HG03571 (cell line): ENCODE measurements at regions not wholly inside any gene's neighbourhood (a gene's known extent, or its start where the extent isn't known, plus 50 kb on each side); places are given as distances from the start of the nearest gene placed in this dataset.
"Not testable (repeated sequence)": the region's sequence is repeated elsewhere in the genome, so short reads cannot be mapped to it uniquely, and the experiment has no call there.

Source experiments
- ATAC-seq: cut with Tn5 transposase; IDR thresholded peaks from one replicate; pipeline ENCODE4 v1.9.1; 2021; ENCODE audit not compliant: unreplicated experiment

DNA sequence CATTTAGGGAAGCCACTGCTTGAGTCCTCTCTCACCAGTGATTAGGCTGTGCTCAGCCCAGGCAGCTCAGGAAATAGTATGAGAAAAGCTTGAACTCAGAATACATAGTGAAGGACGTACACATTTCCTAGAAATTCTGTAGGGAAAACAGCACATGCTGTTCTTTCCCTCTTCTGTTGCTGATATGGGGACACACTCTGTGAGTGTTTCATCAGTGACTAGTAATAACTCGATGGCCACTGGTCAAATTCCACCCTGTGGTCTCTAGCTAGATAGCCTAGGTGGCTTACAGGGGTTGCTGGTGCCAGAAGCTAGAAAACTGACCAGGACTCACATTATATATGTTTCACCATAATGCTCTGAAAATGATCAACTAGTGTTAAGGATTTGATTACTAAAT is 259.8 kb upstream of the SOX4 start:
- ATAC-seq, result no peak

DNA sequence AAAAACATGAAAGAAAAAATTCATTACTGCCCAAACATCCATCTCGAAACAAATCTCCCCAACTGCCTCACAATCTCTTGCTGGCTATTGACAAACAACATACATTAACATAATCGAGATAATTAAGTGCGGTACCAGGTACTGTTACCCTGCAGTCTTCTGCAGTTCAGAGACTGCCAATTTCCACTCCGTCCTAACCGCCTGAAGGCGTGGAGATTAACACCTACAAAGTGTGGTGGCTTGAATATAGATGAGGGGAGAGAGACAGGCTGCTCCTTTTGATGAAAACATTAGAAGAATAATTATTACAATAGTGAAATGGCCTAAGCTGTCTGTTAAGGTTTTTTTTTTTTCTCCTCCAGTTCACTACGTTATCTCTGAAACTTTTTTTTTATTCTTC is 258.9 kb upstream of the SOX4 start:
- no peak for ATAC-seq

DNA sequence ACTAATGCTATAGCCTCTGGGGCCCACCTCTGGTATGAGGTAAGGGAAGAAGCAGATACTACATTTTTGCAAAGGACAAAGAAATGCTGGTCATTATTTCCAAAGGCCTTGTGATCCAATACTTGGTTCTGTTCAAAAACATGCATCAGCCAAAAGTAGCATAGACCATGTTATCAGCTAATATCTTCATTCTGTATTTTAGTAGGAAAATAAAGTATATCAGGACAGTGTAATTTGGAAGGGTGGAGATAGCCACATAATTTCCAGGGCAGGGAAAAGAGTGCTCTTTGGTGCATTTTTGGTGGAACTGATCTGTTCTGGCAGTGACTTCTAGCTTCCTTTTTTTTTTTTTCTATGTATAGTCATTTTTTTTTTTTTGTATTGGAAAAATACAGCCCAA is 258.0 kb upstream of the SOX4 start:
- ATAC-seq, result no peak

DNA sequence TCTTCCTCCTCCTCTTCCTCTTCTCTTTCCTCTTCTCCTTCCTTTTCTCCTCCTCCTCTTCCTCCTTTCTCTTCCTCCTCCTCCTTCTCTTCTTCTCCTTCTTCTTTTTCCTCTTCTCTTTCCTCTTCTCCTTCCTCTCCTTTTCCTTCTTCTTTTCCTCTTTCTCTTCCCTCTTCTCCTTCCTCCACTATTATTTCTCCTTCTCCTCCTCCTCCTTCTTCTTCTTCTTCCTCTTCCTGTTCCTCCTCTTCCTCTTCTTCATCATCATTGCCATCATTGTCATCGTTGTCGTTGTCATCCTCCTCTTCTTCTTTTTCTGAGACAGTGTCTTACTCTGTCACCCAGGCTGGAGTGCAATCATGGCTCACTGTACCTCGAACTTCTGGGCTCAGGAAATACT is 256.3 kb upstream of the SOX4 start:
- ATAC-seq, result no peak

DNA sequence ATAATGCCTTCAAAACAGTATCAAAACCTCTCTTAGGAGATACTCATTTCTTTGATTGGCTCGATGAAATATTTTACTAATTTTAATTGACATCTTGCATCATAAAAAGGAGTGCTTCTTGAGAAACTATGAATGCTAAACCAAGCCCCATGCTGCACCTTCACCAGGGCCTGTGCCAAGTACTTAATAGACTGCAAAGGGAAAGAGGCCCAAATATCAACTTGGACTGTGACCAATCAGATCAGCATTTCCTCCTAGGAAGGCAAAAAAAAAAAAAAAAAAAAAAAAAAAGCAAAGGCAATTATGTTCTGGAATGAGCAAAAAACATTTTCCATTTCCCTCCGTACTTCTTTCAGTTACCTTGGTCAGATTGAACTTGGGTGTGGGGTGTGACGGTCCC is 253.0 kb upstream of the SOX4 start:
- ATAC-seq, result no peak

DNA sequence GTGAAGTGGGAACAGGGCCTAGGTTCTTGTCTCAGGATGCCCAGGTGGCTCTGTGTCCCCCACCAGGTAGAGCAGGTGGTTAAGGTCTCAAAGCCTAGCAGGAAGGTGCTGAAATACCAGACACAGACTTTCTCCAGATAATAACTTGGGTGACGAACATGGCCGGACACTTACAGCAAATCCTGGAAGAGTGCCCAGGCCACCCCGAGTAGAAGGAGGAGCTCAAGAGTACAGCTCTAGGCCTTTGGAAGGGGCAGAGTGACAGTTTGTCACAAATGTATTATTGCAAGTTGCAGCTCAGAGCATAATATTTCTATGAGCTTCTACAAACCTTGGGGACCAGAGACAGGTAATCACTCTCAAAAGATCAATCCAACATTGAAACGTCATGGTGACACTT is 251.6 kb upstream of the SOX4 start:
- ATAC-seq, result no peak

DNA sequence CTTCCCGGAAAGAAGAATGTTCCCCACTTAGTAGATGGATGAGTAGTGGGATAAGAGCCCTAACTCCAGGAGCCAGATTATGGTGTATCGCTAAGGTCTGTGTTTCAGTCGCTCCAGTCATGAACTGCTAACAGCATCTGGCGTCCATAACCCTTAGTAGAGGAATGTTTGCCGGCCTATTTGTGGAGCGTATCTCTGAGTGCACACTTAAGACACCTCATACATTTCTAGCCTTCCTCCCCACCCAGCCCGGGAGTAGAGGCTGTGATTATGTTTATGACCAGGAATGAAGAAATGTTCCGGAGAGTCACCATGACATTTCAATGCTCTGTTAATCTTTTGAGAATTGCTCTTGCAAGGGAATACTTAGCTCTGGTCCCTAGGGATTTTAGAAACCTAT is 251.1 kb upstream of the SOX4 start:
- ATAC-seq, result no peak

DNA sequence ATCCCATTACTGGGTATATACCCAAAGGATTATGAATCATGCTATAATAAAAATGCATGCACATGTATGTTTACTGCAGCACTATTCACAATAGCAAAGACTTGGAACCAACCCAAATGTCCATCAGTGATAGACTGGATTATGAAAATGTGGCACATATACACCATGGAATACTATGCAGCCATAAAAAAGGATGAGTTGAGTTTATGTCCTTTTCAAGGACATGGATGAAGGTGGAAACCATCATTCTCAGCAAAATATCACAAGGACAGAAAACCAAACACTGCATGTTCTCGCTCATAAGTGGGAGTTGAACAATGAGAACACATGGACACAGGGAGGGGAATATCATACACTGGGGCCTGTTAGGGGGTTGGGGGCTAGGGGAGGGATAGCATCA is 247.8 kb upstream of the SOX4 start:
- ATAC-seq, result not testable (repeated sequence)

DNA sequence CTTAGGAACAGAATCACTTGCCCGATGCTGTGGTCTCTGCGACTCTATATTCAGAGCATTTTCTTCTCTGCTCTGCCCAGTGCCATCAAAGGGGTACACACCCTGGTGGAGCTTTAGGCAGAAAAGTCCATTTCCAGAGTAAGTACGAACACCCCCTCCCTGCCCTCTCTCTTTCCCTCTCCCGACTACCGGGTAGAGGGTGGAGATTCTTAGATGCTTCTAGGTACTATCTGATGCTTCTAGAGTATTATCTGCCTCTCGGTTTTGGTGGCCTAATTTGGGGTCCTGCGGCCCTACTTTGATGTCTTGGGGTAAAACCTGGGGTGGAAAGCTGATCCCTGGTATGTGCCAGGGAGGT is 245.4 kb upstream of the SOX4 start:
- ATAC-seq, result no peak

DNA sequence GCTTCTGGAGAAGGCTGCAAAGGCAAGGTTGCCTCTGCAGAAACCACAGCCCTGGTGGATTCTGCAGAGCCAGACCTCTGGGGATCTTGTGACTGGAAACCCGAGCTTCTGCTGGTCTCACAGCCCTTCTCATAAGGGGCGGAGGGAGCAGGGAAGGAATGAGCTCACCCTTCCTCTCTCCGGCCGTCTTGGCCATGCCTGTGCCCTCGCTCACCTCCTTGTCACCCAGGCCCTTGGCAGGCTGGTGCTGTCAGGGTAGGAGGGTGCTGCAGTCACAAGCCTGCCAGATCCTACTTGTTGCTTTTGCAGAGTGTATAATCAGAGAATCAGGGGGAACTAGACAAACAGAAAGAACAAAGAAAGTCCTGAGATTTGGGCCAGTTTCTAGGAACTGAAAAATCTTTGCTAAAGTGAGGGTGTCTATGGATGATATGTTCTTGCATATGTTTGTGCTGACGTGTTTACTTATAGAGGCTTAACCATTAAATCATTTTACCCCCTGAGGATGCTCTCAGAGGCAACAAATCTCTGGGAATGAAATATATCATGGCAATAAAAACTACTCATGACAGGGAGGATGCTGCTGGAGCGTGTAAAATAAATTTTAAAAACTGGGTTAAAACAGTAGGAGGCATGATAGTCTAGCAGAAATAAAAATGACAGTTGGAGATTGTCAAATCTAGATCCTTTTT is 244.9 kb upstream of the SOX4 start:
- no peak for ATAC-seq

DNA sequence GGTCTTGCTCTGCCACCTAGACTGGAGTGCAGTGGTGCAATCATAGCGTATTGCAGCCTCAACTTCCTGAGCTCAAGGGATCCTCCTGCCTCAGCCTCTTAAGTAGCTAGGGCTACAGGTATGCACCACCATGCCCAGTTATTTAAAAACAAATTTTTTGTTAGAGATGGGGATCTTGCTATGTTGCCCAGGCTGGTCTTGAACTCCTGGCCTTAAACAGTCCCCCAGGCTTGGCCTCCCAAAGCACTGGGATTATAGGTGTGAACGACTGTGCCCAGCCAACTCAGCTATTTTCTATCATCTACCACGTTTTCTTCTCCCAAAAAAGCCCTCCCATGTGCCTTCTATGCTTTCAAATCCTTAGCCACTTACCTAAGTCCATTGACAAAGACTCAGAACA is 243.7 kb upstream of the SOX4 start:
- ATAC-seq, result no peak

DNA sequence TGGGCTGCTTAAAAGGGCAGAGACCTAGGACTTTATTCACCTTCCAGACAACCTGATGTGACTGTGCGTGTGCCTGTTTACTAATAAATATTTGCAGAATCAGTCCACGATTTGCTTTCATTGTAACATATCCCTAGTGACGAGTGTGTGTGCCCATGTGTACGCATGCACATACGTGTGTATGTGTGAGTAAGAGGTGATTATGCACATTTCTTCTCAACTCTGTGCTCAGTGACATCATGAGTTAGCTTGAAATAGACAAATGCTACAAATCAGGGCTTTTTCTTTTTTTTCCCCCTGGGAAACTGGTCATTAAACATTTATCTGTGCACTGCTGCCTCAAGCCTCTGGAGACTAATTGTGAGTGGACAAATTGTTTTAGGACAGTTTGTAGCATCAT is 242.6 kb upstream of the SOX4 start:
- no peak for ATAC-seq

DNA sequence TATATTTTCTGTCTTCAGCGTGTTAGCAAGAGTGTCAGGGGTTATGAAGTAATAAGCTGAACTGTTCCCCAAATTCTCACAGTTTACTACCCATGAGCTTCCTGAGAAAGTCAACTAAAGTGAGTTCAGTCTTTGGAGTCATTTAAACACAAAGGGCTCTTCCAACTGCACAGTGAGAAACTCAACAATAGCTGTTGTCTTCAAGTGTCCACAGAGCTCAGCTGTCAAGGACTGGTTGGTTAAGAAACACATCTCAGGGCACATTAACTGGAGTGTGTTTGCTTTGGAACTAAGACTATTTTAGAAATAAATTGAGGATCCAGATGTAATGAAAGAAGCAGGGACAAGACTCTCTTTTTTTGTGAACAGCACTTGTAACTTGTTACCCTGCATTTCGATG is 241.4 kb upstream of the SOX4 start:
- ATAC-seq, result no peak

DNA sequence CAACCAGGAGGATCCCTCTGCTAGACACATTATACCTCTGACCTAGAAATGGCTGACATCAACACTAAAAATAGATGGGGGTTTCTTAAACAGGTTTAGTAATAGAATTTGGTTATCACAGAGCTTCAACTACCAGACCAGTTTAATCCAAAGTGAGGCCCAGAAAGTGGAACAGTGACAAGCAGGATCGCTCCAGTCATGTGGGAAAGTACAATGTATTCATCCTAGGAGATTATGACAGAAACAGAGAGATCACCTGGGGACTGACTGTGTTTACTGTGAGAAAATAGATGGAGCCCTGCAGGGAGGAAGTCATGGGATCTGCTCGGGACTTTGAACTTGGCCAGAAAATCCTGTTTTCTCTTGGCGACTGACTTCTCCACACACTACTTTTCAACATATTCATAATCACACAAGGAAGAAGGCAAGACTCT is 238.7 kb upstream of the SOX4 start:
- no peak for ATAC-seq

DNA sequence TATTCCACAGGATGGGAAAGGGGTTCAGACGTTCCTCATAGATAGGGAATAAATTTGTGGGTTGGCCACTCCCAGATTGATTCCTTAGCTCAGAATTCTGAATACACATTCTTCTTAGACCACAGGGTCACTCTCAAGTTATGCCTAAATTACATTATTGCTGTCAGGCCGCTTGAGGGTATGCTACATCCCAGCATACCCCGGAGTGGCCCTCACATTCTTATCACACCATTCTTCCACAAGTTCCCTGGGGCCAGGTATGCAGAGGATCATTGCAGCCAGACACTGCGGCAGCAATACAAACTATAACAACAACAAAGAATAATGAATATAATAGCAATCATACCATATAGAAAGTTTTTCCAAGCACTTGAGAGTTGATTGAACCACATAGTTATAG is 237.9 kb upstream of the SOX4 start:
- ATAC-seq, result no peak

DNA sequence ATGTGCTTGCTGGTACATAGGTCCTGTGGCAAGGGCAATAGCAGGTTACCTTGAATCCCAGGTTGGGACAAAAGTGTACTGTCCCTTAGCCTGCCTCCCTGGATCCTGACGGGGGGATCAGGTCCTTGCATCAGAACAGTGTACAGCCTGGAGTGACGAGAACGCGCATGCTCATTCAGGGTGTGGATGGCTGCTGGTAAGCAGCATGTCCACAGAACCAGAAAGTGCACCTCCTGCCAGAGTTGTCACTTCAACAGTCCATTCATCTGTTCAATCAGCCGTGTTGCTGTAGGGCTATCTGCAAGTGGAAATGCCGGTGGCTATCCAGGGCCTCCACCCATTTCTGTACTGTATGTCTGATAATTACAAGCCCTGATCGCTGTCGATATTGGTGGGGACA is 236.3 kb upstream of the SOX4 start:
- ATAC-seq, result no peak

DNA sequence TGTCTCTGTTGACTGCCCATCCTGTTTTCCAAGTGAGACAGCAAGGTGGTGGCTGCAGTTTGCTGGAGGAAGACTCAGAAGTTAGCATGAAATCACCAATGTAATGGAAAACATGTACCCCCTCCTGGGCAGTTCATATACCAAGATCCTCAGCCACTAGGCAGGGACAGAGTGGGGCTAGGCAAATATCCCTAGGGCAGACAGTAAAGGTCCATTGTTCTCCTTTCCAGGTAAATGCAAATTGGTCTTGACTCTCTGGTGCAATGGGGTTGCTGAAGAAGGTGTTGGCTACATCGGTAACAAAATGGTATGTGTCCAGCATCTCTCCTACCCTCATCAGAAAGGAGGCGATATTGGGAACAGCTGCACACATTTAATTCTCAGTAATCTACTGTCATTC is 233.6 kb upstream of the SOX4 start:
- no peak for ATAC-seq

DNA sequence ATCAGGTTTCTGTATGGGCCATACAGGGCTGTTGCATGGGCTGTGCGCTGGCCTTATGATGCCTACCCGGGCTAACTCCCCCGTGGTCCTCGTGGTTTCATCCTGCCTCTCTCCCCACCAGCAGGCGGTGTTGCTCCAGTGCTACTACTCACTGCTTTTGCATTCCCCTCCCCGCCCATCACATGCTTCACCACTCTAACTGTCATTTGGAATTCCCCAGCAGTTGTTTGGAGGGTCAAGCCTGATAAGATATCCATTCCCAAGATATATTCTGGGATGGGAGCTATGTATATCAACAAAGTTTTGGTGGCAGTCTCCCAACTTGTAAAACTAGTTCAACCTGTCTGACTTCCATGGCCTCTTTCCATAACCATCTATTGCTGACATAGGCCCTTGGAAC is 233.2 kb upstream of the SOX4 start:
- ATAC-seq, result no peak

DNA sequence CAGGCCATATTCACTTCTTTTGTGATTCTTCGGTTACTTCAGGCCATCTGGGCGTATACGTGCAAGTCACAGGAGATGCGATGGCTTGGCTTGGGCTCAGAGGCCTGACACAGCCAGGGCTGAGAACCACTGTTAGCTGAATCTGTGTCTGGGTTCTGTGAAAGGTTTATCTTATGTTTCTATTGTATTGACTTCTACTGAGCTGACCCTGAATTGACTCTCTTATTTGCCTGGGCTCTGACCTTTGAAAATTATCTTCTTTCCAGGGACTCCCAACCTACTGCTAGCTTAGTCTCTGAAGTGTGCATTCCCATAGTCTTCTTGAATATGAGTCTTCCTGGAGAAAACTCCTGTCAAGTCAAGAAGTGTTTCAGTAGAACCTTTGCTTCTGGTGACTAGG is 226.4 kb upstream of the SOX4 start:
- no peak for ATAC-seq

DNA sequence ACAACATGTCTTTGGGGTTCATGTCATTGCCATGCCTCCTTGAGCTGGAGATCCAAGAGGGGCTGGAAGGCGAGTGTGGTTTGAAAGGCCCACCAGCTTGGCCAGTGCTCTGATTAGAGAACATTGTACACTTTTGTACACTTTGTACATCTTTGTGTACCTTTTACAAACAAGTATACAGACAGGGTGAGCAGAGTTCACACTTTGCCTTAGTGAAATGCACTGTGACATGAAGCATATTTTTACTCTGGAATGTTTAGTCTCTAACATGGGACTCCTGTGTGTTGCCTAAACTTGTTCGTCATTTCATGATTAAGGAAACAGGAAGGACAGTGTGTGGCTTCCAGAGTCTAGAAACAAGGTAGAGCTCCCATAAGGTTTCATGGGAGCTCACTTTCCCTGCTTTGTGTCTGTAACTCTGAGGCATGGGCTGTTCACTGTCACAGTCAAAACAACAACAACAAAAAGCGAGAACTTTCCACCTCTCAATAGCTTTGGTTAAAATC is 225.8 kb upstream of the SOX4 start:
- ATAC-seq, result no peak

DNA sequence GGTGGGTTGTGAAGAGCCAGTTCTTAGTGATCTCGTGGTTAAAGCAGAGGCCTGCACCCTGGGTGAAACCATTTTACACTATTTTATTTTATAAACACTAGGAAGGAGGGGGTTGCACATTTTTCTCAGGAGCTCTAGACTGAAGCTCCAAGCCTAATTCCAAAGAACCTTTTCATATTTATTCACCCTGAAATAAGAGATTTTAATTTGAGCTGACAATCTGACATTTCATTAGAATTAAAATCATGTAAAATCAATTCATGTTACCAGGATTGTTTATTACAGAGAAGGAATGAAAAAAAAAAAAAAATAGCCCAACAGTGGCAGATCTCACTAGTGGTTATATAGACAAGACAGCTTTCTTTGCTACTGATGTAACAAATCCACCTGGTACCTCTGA is 222.5 kb upstream of the SOX4 start:
- no peak for ATAC-seq

DNA sequence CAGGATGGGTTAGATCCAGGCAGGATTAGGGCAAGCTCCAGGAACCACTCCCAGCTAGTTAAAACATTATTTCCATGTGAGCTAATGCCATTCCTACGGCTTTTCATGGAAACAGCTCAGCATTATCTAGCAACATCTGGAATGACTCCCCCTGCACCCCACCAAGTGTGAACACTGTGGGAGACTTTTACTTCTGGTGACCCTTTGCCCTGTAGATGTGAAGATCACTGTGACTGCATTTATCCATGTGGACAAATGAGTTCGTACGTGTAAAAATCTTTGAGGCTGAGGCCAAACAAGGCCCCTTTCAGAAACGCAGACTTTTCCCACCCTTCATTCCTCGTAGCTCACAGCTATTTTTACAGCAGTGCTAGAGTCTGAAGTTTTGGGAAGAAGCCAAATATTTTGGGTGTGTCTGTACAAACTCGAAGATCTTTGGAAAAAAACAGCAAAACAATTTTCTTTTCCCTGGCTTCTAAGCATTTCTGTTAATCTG is 221.8 kb upstream of the SOX4 start:
- ATAC-seq, result no peak
